SK-N-SH (cell line): ENCODE measurements at regions not wholly inside any gene's neighbourhood (a gene's known extent, or its start where the extent isn't known, plus 50 kb on each side); places are given as distances from the start of the nearest gene placed in this dataset.

Experiments
- CTCF ChIA-PET: fragments of 300-600, 350-600 bp; formaldehyde crosslinking; extraction: SDS; loops from one replicate; lab custom pipeline; 2021; lab: Yijun Ruan, JAX
- POLR2A ChIA-PET: fragments of 350-600 bp; sonication (Branson Sonifier 250); formaldehyde crosslinking; extraction: SDS; loops from one replicate; lab custom pipeline; 2020; ENCODE audit warnings: antibody characterized with exemption, inconsistent platforms; lab: Yijun Ruan, JAX
- DNase-seq: peaks from one replicate; pipeline ENCODE4 v3.0.0; 2012
- H2AFZ ChIP-seq: fragments of 200-600 bp; sonication (generic); 2 replicates; pipeline ENCODE4 v1.8.1; 2016; ENCODE audit warnings: antibody characterized with exemption, mild to moderate bottlenecking, low read depth
- H3F3A ChIP-seq: fragments of 200-600 bp; sonication (generic); replicated peaks from 2 replicates; pipeline ENCODE3; 2016; ENCODE audit warnings: antibody characterized with exemption, mild to moderate bottlenecking; ENCODE audit not compliant: insufficient read depth
- H3K27ac ChIP-seq, 2 experiments: fragments of 200-500 bp in 1 of 2; fragments of 200-600 bp in 1 of 2; sonication (Bioruptor generic) in 1 of 2; sonication (generic), shearing (Covaris generic) in 1 of 2; 2 replicates each; pipeline versions ENCODE4 v1.5.1 to v1.6.1; 2014 to 2016; ENCODE audit warnings: low read depth in 2 of 2, inconsistent platforms in 1 of 2, low read length in 1 of 2, mild to moderate bottlenecking in 1 of 2, mixed read lengths in 1 of 2
- H3K27me3 ChIP-seq: fragments of 200-600 bp; sonication (generic), shearing (Covaris generic); 2 replicates; pipeline ENCODE4 v1.6.1; 2016; ENCODE audit warnings: mixed run types; ENCODE audit not compliant: insufficient read depth
- H3K36me3 ChIP-seq, 2 experiments: fragments of 200-500 bp in 1 of 2; fragments of 200-600 bp in 1 of 2; sonication (Bioruptor generic) in 1 of 2; sonication (generic) in 1 of 2; replicated peaks in 1 of 2; 2 replicates each; pipeline versions ENCODE3 to v1.5.1; 2014 to 2016; ENCODE audit warnings: low read length in 1 of 2, mild to moderate bottlenecking in 1 of 2; ENCODE audit not compliant: insufficient read depth in 2 of 2, control insufficient read depth in 1 of 2
- H3K4me1 ChIP-seq, 2 experiments: fragments of 200-500 bp in 1 of 2; fragments of 200-600 bp in 1 of 2; sonication (Bioruptor generic) in 1 of 2; sonication (generic), shearing (Covaris generic) in 1 of 2; 2 replicates each; pipeline versions ENCODE4 v1.5.1 to v1.6.1; 2014 to 2016; ENCODE audit warnings: low read depth in 1 of 2, low read length in 1 of 2, mixed run types in 1 of 2; ENCODE audit not compliant: insufficient read depth in 2 of 2, control insufficient read depth in 1 of 2
- H3K4me2 ChIP-seq: fragments of 200-600 bp; sonication (generic), shearing (Covaris generic); 2 replicates; pipeline ENCODE4 v1.6.1; 2017; ENCODE audit warnings: mixed run types
- H3K4me3 ChIP-seq, 2 experiments: fragments of 200-500 bp in 1 of 2; fragments of 200-600 bp in 1 of 2; sonication (Bioruptor generic) in 1 of 2; sonication (generic), shearing (Covaris generic) in 1 of 2; 2 replicates each; pipeline versions ENCODE4 v1.5.1 to v1.8.1; 2014 to 2016; ENCODE audit warnings: low read depth in 2 of 2, inconsistent platforms in 1 of 2, low read length in 1 of 2, mild to moderate bottlenecking in 1 of 2, mixed read lengths in 1 of 2, moderate library complexity in 1 of 2
- H3K79me2 ChIP-seq: fragments of 200-600 bp; sonication (generic); 2 replicates; pipeline ENCODE4 v1.8.1; 2017; ENCODE audit warnings: mild to moderate bottlenecking; ENCODE audit not compliant: insufficient read depth
- H3K9ac ChIP-seq: fragments of 200-600 bp; sonication (generic); 2 replicates; pipeline ENCODE4 v1.6.1; 2017; ENCODE audit warnings: mixed run types
- H3K9me2 ChIP-seq: fragments of 200-600 bp; sonication (generic); 2 replicates; pipeline ENCODE4 v1.6.1; 2017; ENCODE audit warnings: mixed run types
- H3K9me3 ChIP-seq: fragments of 200-600 bp; sonication (generic); 2 replicates; pipeline ENCODE4 v1.6.1; 2017; ENCODE audit warnings: mixed run types, mild to moderate bottlenecking, moderate library complexity
- H4K20me1 ChIP-seq: fragments of 200-600 bp; sonication (generic); 2 replicates; pipeline ENCODE4 v1.6.1; 2017; ENCODE audit warnings: mild to moderate bottlenecking, mixed run types; ENCODE audit not compliant: insufficient read depth
- CTCF ChIP-seq: fragments of 200-600 bp; sonication (generic); IDR thresholded peaks from 2 replicates; pipeline ENCODE4 v1.6.1; 2017; ENCODE audit warnings: antibody characterized with exemption, mild to moderate bottlenecking, moderate library complexity
- ELF1 ChIP-seq: IDR thresholded peaks from 2 replicates; pipeline ENCODE4 v1.4.0; 2012
- EP300 ChIP-seq, 2 experiments: IDR thresholded peaks; 2 replicates each; pipeline versions ENCODE4 v1.4.0 to v1.6.1; 2012; ENCODE audit warnings: borderline replicate concordance in 1 of 2, low read depth in 1 of 2, low read length in 1 of 2
- EZH2phosphoT487 ChIP-seq: fragments of 200-600 bp; sonication (generic); IDR thresholded peaks from 2 replicates; pipeline ENCODE4 v1.6.1; 2017; ENCODE audit warnings: low read depth, mixed run types, mild to moderate bottlenecking, antibody characterized with exemption, moderate library complexity, borderline replicate concordance
- FOXM1 ChIP-seq: IDR thresholded peaks from 2 replicates; pipeline ENCODE4 v1.4.0; 2012; ENCODE audit warnings: low read depth, mild to moderate bottlenecking
- GABPA ChIP-seq: IDR thresholded peaks from 2 replicates; pipeline ENCODE4 v1.4.0; 2012; ENCODE audit warnings: low read depth, mild to moderate bottlenecking
- NFIC ChIP-seq: IDR thresholded peaks from 2 replicates; pipeline ENCODE4 v1.4.0; 2012; ENCODE audit warnings: borderline replicate concordance
- PBX3 ChIP-seq: IDR thresholded peaks from 2 replicates; pipeline ENCODE4; 2012
- RCOR1 ChIP-seq: fragments of 150-350 bp; IDR thresholded peaks from 2 replicates; pipeline ENCODE4 v1.6.1; 2017; ENCODE audit warnings: antibody characterized with exemption, low read length
- REST ChIP-seq: IDR thresholded peaks from 2 replicates; pipeline ENCODE4 v1.6.1; 2012; ENCODE audit warnings: mild to moderate bottlenecking, low read depth, low read length, moderate library complexity
- RXRA ChIP-seq: IDR thresholded peaks from 2 replicates; pipeline ENCODE4 v1.4.0; 2012; ENCODE audit warnings: low read depth, mild to moderate bottlenecking, borderline replicate concordance
- YY1 ChIP-seq: IDR thresholded peaks from 2 replicates; pipeline ENCODE4 v1.4.0; 2012; ENCODE audit warnings: low read depth, mild to moderate bottlenecking
- WGBS: methylation state at CpG from one replicate; pipeline ENCODE4 v1.1.6; 2017; ENCODE audit warnings: low lambda C conversion rate; 5-methylcytosine and 5-hydroxymethylcytosine counted together

- no peak overlapping the region for H3K27ac ChIP-seq
- no peaks in the 10 kb centered on the region for H3F3A ChIP-seq
- no peak overlapping the region for H3K9ac ChIP-seq
- CTCF ChIA-PET = no interaction called here
- DNase-seq = no peak
- no peaks in the 10 kb centered on the region for H3K36me3 ChIP-seq
- no peaks in the 10 kb centered on the region for H3K9me2 ChIP-seq
- H3K4me3 ChIP-seq = no peak overlapping the region
- no peaks in the 10 kb centered on the region for H4K20me1 ChIP-seq
- no peaks in the 10 kb centered on the region for H3K27me3 ChIP-seq
- no peaks in the 10 kb centered on the region for H3K9me3 ChIP-seq
- no peaks in the 10 kb centered on the region for H3K4me1 ChIP-seq
- no peak for TF ChIP-seq RXRA
- TF ChIP-seq CTCF = no peak
- no peak for TF ChIP-seq EP300 (IDR thresholded peaks at IDR 0.05; ENCODE audit: borderline replicate concordance in 1 of 2, low read depth in 1 of 2, low read length in 1 of 2)
- TF ChIP-seq GABPA = no peak
- TF ChIP-seq EZH2phosphoT487 = no peak
- no peak overlapping the region for H3K4me2 ChIP-seq
- POLR2A ChIA-PET = no interaction called here
- WGBS = 69% methylated on average over 2 of the region's 2 CpGs
- no peak overlapping the region for H2AFZ ChIP-seq
- no peaks in the 10 kb centered on the region for H3K79me2 ChIP-seq
Measured at GRCh38 chr1:81453367-81453703, 347.4 kb upstream of the ADGRL2 start.

- Histone ChIP-seq H3K9me2 (no peaks in the 10 kb centered on the region), H2AFZ (no peak overlapping the region), H3K79me2 (no peaks in the 10 kb centered on the region), H3K4me2 (no peak overlapping the region), H3K9me3 (no peaks in the 10 kb centered on the region), H3K27ac (no peak overlapping the region), H3K36me3 (no peaks in the 10 kb centered on the region), H3K4me3 (no peak overlapping the region), H3K9ac (no peak overlapping the region), H3F3A (no peaks in the 10 kb centered on the region), H4K20me1 (no peaks in the 10 kb centered on the region), H3K4me1 (no peaks in the 10 kb centered on the region), H3K27me3 (no peaks in the 10 kb centered on the region)
- no peak for TF ChIP-seq ELF1
- no peak for TF ChIP-seq YY1
- no peak for TF ChIP-seq NFIC
- TF ChIP-seq FOXM1 = no peak
- TF ChIP-seq REST = no peak
- no peak for TF ChIP-seq PBX3
- TF ChIP-seq RCOR1 = no peak
- 77% methylated on average over 7 of the region's 7 CpGs for WGBS
- POLR2A ChIA-PET = no interaction called here
- CTCF ChIA-PET = no interaction called here
- DNase-seq = no peak
Measured at GRCh38 chr1:81452693-81453366, 347.9 kb upstream of the ADGRL2 start.
